ENCODE measurements at regions not wholly inside any gene's neighbourhood (a gene's known extent, or its start where the extent isn't known, plus 50 kb on each side); places are given as distances from the start of the nearest gene placed in this dataset.

GRCh38 chrX:121569609-121570008, 522.2 kb downstream of the GLUD2 start:
- TF ChIP-seq POLR2A (IDR thresholded peaks at IDR 0.05) = no peak
- TF ChIP-seq, protein P1, sequence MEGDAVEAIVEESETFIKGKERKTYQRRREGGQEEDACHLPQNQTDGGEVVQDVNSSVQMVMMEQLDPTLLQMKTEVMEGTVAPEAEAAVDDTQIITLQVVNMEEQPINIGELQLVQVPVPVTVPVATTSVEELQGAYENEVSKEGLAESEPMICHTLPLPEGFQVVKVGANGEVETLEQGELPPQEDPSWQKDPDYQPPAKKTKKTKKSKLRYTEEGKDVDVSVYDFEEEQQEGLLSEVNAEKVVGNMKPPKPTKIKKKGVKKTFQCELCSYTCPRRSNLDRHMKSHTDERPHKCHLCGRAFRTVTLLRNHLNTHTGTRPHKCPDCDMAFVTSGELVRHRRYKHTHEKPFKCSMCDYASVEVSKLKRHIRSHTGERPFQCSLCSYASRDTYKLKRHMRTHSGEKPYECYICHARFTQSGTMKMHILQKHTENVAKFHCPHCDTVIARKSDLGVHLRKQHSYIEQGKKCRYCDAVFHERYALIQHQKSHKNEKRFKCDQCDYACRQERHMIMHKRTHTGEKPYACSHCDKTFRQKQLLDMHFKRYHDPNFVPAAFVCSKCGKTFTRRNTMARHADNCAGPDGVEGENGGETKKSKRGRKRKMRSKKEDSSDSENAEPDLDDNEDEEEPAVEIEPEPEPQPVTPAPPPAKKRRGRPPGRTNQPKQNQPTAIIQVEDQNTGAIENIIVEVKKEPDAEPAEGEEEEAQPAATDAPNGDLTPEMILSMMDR (IDR thresholded peaks at IDR 0.05) = no peak
